HepG2 (cell line): ENCODE measurements at regions not wholly inside any gene's neighbourhood (a gene's known extent, or its start where the extent isn't known, plus 50 kb on each side); places are given as distances from the start of the nearest gene placed in this dataset.

Source experiments
- KDM1A ChIP-seq: IDR thresholded peaks from 2 replicates; pipeline ENCODE4 v1.6.1; 2016; ENCODE audit warnings: missing compliant biosample characterization
- TFAP4 ChIP-seq: sonication (generic); IDR thresholded peaks from 2 replicates; pipeline ENCODE4 v1.6.1; 2016; ENCODE audit warnings: low read depth, borderline replicate concordance
- TF ChIP-seq, protein P1 (sequence below): sonication (generic); formaldehyde crosslinking; conservative IDR thresholded peaks from 2 replicates; pipeline ENCODE4 v1.4.0; 2020; ENCODE audit warnings: mild to moderate bottlenecking, missing genetic modification reagents, moderate library complexity
- TF ChIP-seq, protein P2 (sequence below): sonication (generic); formaldehyde crosslinking; IDR thresholded peaks from 2 replicates; pipeline ENCODE4 v1.4.0; 2020; ENCODE audit warnings: missing genetic modification reagents

- TF ChIP-seq, protein P1, sequence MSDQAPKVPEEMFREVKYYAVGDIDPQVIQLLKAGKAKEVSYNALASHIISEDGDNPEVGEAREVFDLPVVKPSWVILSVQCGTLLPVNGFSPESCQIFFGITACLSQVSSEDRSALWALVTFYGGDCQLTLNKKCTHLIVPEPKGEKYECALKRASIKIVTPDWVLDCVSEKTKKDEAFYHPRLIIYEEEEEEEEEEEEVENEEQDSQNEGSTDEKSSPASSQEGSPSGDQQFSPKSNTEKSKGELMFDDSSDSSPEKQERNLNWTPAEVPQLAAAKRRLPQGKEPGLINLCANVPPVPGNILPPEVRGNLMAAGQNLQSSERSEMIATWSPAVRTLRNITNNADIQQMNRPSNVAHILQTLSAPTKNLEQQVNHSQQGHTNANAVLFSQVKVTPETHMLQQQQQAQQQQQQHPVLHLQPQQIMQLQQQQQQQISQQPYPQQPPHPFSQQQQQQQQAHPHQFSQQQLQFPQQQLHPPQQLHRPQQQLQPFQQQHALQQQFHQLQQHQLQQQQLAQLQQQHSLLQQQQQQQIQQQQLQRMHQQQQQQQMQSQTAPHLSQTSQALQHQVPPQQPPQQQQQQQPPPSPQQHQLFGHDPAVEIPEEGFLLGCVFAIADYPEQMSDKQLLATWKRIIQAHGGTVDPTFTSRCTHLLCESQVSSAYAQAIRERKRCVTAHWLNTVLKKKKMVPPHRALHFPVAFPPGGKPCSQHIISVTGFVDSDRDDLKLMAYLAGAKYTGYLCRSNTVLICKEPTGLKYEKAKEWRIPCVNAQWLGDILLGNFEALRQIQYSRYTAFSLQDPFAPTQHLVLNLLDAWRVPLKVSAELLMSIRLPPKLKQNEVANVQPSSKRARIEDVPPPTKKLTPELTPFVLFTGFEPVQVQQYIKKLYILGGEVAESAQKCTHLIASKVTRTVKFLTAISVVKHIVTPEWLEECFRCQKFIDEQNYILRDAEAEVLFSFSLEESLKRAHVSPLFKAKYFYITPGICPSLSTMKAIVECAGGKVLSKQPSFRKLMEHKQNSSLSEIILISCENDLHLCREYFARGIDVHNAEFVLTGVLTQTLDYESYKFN (CRISPR knock-in tag): no peak
- TF ChIP-seq TFAP4 (no peak), KDM1A (CRISPR knock-in tag) (no peak)
- TF ChIP-seq, protein P2, sequence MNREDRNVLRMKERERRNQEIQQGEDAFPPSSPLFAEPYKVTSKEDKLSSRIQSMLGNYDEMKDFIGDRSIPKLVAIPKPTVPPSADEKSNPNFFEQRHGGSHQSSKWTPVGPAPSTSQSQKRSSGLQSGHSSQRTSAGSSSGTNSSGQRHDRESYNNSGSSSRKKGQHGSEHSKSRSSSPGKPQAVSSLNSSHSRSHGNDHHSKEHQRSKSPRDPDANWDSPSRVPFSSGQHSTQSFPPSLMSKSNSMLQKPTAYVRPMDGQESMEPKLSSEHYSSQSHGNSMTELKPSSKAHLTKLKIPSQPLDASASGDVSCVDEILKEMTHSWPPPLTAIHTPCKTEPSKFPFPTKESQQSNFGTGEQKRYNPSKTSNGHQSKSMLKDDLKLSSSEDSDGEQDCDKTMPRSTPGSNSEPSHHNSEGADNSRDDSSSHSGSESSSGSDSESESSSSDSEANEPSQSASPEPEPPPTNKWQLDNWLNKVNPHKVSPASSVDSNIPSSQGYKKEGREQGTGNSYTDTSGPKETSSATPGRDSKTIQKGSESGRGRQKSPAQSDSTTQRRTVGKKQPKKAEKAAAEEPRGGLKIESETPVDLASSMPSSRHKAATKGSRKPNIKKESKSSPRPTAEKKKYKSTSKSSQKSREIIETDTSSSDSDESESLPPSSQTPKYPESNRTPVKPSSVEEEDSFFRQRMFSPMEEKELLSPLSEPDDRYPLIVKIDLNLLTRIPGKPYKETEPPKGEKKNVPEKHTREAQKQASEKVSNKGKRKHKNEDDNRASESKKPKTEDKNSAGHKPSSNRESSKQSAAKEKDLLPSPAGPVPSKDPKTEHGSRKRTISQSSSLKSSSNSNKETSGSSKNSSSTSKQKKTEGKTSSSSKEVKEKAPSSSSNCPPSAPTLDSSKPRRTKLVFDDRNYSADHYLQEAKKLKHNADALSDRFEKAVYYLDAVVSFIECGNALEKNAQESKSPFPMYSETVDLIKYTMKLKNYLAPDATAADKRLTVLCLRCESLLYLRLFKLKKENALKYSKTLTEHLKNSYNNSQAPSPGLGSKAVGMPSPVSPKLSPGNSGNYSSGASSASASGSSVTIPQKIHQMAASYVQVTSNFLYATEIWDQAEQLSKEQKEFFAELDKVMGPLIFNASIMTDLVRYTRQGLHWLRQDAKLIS (CRISPR knock-in tag): no peak
Measured at GRCh38 chr2:16972276-16972675, 306.6 kb upstream of the CYRIA start (continued).
